Neural cell (in vitro differentiated cells): ENCODE measurements at regions not wholly inside any gene's neighbourhood (a gene's known extent, or its start where the extent isn't known, plus 50 kb on each side); places are given as distances from the start of the nearest gene placed in this dataset.

Source experiments
- H2AFZ ChIP-seq: fragments of 200-600, 300-800 bp; sonication (generic), shearing (Covaris generic); 2 replicates; pipeline ENCODE4 v1.6.0; 2014; ENCODE audit warnings: low read depth, mild to moderate bottlenecking, antibody characterized with exemption, low read length, moderate library complexity
- H3F3A ChIP-seq: fragments of 200-600 bp; shearing (Covaris generic); 2 replicates; pipeline ENCODE4 v1.6.1; 2016; ENCODE audit warnings: mild to moderate bottlenecking, moderate library complexity, mixed read lengths, antibody characterized with exemption, low read length; ENCODE audit not compliant: insufficient read depth, poor library complexity, severe bottlenecking
- H3K27ac ChIP-seq: fragments of 200-600, 300-800 bp; sonication (generic), shearing (Covaris generic); 2 replicates; pipeline ENCODE4 v1.5.1; 2014; ENCODE audit warnings: mild to moderate bottlenecking, low read length, moderate library complexity
- H3K27me3 ChIP-seq: fragments of 300-800, 200-600 bp; sonication (generic), shearing (Covaris generic); 2 replicates; pipeline ENCODE4 v1.6.0; 2014; ENCODE audit warnings: mild to moderate bottlenecking, low read depth, low read length, moderate library complexity; ENCODE audit not compliant: insufficient read depth
- H3K36me3 ChIP-seq: fragments of 300-800, 200-600 bp; sonication (generic), shearing (Covaris generic); 2 replicates; pipeline ENCODE4 v1.5.1; 2014; ENCODE audit warnings: mild to moderate bottlenecking, antibody characterized with exemption, low read length, moderate library complexity; ENCODE audit not compliant: insufficient read depth
- H3K4me2 ChIP-seq: fragments of 300-800, 200-600 bp; sonication (generic), shearing (Covaris generic); 2 replicates; pipeline ENCODE4 v1.6.0; 2014; ENCODE audit warnings: mild to moderate bottlenecking, low read length
- H3K4me3 ChIP-seq: fragments of 300-800, 200-600 bp; sonication (generic), shearing (Covaris generic); 2 replicates; pipeline ENCODE4 v1.5.1; 2014; ENCODE audit warnings: mild to moderate bottlenecking, low read length, moderate library complexity
- H3K79me2 ChIP-seq: fragments of 200-600 bp; shearing (Covaris generic); replicated peaks from 2 replicates; pipeline ENCODE4 v1.6.0; 2014; ENCODE audit warnings: mild to moderate bottlenecking, low read length, moderate library complexity; ENCODE audit not compliant: insufficient read depth
- H3K9ac ChIP-seq: fragments of 300-800, 200-600 bp; sonication (generic), shearing (Covaris generic); 2 replicates; pipeline ENCODE4 v1.6.1; 2016; ENCODE audit warnings: mild to moderate bottlenecking, low read length, mixed read lengths
- H3K9me2 ChIP-seq: fragments of 200-600 bp; shearing (Covaris generic); 2 replicates; pipeline ENCODE4 v1.6.1; 2016; ENCODE audit warnings: mild to moderate bottlenecking, low read length, mixed read lengths; ENCODE audit not compliant: insufficient read depth
- H3K9me3 ChIP-seq: fragments of 200-600, 300-800 bp; sonication (generic), shearing (Covaris generic); 2 replicates; pipeline ENCODE4 v1.6.1; 2016; ENCODE audit warnings: mild to moderate bottlenecking, mixed run types, low read length, moderate library complexity, mixed read lengths
- H4K20me1 ChIP-seq: fragments of 200-600 bp; shearing (Covaris generic); 2 replicates; pipeline ENCODE4 v1.6.1; 2016; ENCODE audit warnings: mild to moderate bottlenecking, mixed run types; ENCODE audit not compliant: insufficient read depth
- CTCF ChIP-seq: fragments of 450-650 bp; IDR thresholded peaks from 2 replicates; pipeline ENCODE4 v1.5.1; 2014; ENCODE audit warnings: antibody characterized with exemption, mild to moderate bottlenecking, moderate library complexity; ENCODE audit not compliant: poor library complexity, severe bottlenecking
- EP300 ChIP-seq: fragments of 450-650 bp; conservative IDR thresholded peaks from 2 replicates; pipeline ENCODE4 v1.6.1; 2014; ENCODE audit warnings: antibody characterized with exemption, mild to moderate bottlenecking, moderate library complexity; ENCODE audit not compliant: poor library complexity, severe bottlenecking
- EZH2 ChIP-seq: fragments of 200-600, 300-800 bp; shearing (Covaris generic), sonication (generic); IDR thresholded peaks from 2 replicates; pipeline ENCODE4 v1.6.1; 2014; ENCODE audit warnings: antibody characterized with exemption, low read length, borderline replicate concordance, mild to moderate bottlenecking; ENCODE audit not compliant: insufficient read depth, poor library complexity, severe bottlenecking
- MXI1 ChIP-seq: fragments of 450-650 bp; conservative IDR thresholded peaks from 2 replicates; pipeline ENCODE4 v1.6.1; 2014; ENCODE audit warnings: antibody characterized with exemption, mild to moderate bottlenecking; ENCODE audit not compliant: poor library complexity, severe bottlenecking
- POLR2AphosphoS5 ChIP-seq: IDR thresholded peaks from 2 replicates; pipeline ENCODE4 v1.6.1; 2012
- RAD21 ChIP-seq: fragments of 450-650 bp; conservative IDR thresholded peaks from 2 replicates; pipeline ENCODE4 v1.6.1; 2014; ENCODE audit warnings: antibody characterized with exemption, mild to moderate bottlenecking, moderate library complexity
- REST ChIP-seq: IDR thresholded peaks from 2 replicates; pipeline ENCODE4 v1.6.1; 2012; ENCODE audit warnings: borderline replicate concordance
- SMC3 ChIP-seq: fragments of 450-650 bp; conservative IDR thresholded peaks from 2 replicates; pipeline ENCODE4 v1.6.1; 2014; ENCODE audit warnings: antibody characterized with exemption, mild to moderate bottlenecking, moderate library complexity; ENCODE audit not compliant: poor library complexity
- TAF1 ChIP-seq: IDR thresholded peaks from 2 replicates; pipeline ENCODE4 v1.6.1; 2012; ENCODE audit warnings: low read depth

- TF ChIP-seq RAD21 (no peak), SMC3 (no peak), EP300 (no peak), TAF1 (no peak), CTCF (no peak), MXI1 (no peak), REST (no peak), POLR2AphosphoS5 (no peak), EZH2 (no peak)
Observed at GRCh38 chr5:152933056-152933455, 528.0 kb upstream of the NMUR2 start.

GRCh38 chr5:152938630-152939029 is 533.6 kb upstream of the NMUR2 start:
- no peak overlapping the region for H3K4me2 ChIP-seq
- no peaks in the 10 kb centered on the region for H4K20me1 ChIP-seq
- H3K9me2 ChIP-seq, result no peaks in the 10 kb centered on the region
- H3K27ac ChIP-seq, result no peak overlapping the region
- no peaks in the 10 kb centered on the region for H3K9me3 ChIP-seq
- no peaks in the 10 kb centered on the region for H3F3A ChIP-seq
- H2AFZ ChIP-seq, result no peak overlapping the region
- no peak overlapping the region for H3K9ac ChIP-seq
- H3K27me3 ChIP-seq, result no peaks in the 10 kb centered on the region
- no peak overlapping the region for H3K4me3 ChIP-seq
- H3K36me3 ChIP-seq, result no peaks in the 10 kb centered on the region
- H3K79me2 ChIP-seq, result no peaks in the 10 kb centered on the region
- TF ChIP-seq TAF1 (no peak), MXI1 (no peak), REST (no peak), CTCF (no peak), RAD21 (no peak), EZH2 (no peak), EP300 (no peak), POLR2AphosphoS5 (no peak), SMC3 (no peak)

More at GRCh38 chr5:152933056-152933455, 528.0 kb upstream of the NMUR2 start:
- Histone ChIP-seq H3K79me2 (no peaks in the 10 kb centered on the region), H3K9me3 (no peaks in the 10 kb centered on the region), H3K36me3 (no peaks in the 10 kb centered on the region), H3K27ac (no peak overlapping the region), H3K9ac (no peak overlapping the region), H3K9me2 (no peaks in the 10 kb centered on the region), H3K4me2 (no peak overlapping the region), H3K4me3 (no peak overlapping the region), H3K27me3 (no peaks in the 10 kb centered on the region), H4K20me1 (no peaks in the 10 kb centered on the region), H3F3A (no peaks in the 10 kb centered on the region), H2AFZ (no peak overlapping the region)
